ENCODE measurements at regions not wholly inside any gene's neighbourhood (a gene's known extent, or its start where the extent isn't known, plus 50 kb on each side); places are given as distances from the start of the nearest gene placed in this dataset.

DNA sequence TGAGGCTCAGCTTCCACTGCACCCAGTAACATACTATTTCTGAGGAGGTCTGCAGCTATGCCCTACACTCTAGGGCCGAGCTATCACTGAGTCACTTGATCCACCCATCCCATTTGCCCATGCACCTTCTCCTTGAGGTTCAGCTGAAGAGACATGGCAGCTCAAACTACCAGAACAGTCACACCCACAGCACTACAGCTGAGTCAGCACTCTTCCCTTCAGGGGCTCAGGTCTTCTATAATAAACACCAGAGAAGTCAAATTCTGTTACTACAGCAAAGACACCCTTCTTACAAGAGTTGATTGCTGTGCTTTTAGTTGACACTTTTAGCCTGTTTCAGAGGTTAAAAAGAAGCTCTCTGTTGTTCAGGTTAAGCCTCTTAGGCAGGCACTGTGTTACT lies 1696.4 kb upstream of the ADGRL3 start:
- no peak for TF ChIP-seq RAD21 (IDR thresholded peaks at IDR 0.05; ENCODE audit: low read depth)
- TF ChIP-seq, protein P1, sequence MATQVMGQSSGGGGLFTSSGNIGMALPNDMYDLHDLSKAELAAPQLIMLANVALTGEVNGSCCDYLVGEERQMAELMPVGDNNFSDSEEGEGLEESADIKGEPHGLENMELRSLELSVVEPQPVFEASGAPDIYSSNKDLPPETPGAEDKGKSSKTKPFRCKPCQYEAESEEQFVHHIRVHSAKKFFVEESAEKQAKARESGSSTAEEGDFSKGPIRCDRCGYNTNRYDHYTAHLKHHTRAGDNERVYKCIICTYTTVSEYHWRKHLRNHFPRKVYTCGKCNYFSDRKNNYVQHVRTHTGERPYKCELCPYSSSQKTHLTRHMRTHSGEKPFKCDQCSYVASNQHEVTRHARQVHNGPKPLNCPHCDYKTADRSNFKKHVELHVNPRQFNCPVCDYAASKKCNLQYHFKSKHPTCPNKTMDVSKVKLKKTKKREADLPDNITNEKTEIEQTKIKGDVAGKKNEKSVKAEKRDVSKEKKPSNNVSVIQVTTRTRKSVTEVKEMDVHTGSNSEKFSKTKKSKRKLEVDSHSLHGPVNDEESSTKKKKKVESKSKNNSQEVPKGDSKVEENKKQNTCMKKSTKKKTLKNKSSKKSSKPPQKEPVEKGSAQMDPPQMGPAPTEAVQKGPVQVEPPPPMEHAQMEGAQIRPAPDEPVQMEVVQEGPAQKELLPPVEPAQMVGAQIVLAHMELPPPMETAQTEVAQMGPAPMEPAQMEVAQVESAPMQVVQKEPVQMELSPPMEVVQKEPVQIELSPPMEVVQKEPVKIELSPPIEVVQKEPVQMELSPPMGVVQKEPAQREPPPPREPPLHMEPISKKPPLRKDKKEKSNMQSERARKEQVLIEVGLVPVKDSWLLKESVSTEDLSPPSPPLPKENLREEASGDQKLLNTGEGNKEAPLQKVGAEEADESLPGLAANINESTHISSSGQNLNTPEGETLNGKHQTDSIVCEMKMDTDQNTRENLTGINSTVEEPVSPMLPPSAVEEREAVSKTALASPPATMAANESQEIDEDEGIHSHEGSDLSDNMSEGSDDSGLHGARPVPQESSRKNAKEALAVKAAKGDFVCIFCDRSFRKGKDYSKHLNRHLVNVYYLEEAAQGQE (IDR thresholded peaks at IDR 0.05; ENCODE audit: low read depth), result no peak
- TF ChIP-seq FOXM1 (IDR thresholded peaks at IDR 0.05; ENCODE audit: borderline replicate concordance, low read depth), result no peak
- TF ChIP-seq CREB1 (IDR thresholded peaks at IDR 0.05; ENCODE audit: low read depth), result no peak
- no peak for TF ChIP-seq EGR1 (IDR thresholded peaks at IDR 0.05)
- no peak for TF ChIP-seq TAF1 (IDR thresholded peaks at IDR 0.05; ENCODE audit: low read depth)
- TF ChIP-seq EP300 (IDR thresholded peaks at IDR 0.05; ENCODE audit: borderline replicate concordance), result no peak
- TF ChIP-seq MAX (IDR thresholded peaks at IDR 0.05), result no peak
- TF ChIP-seq CEBPB (IDR thresholded peaks at IDR 0.05), result no peak
- TF ChIP-seq, protein P2, sequence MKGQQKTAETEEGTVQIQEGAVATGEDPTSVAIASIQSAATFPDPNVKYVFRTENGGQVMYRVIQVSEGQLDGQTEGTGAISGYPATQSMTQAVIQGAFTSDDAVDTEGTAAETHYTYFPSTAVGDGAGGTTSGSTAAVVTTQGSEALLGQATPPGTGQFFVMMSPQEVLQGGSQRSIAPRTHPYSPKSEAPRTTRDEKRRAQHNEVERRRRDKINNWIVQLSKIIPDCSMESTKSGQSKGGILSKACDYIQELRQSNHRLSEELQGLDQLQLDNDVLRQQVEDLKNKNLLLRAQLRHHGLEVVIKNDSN (IDR thresholded peaks at IDR 0.05), result no peak
- TF ChIP-seq YY1 (IDR thresholded peaks at IDR 0.05; ENCODE audit: low read depth), result no peak
- no peak for TF ChIP-seq TEAD4 (IDR thresholded peaks at IDR 0.05)

Measured in Ishikawa (cell line).